Stomach (tissue), 8 donors: ENCODE measurements at regions not wholly inside any gene's neighbourhood (a gene's known extent, or its start where the extent isn't known, plus 50 kb on each side); places are given as distances from the start of the nearest gene placed in this dataset.
"Not testable (repeated sequence)": the region's sequence is repeated elsewhere in the genome, so short reads cannot be mapped to it uniquely, and the experiment has no call there.

Source experiments
- DNase-seq, 2 donors: peaks; one replicate each; pipeline versions ENCODE4 v3.0.0 to v3.0.0-alpha.2; 2013 to 2019
- H3K27ac ChIP-seq, 5 donors: fragments of 200-600 bp in 4 of 5; sonication (generic) in 4 of 5; one replicate each; pipeline ENCODE4 v1.5.1; 2013 to 2019; ENCODE audit warnings: mild to moderate bottlenecking in 1 of 5, moderate library complexity in 1 of 5
- H3K27me3 ChIP-seq, 3 donors: fragments of 200-600 bp; sonication (generic); one replicate each; pipeline ENCODE4 v1.5.1; 2017 to 2019; ENCODE audit warnings: mixed run types in 1 of 3
- H3K36me3 ChIP-seq, 4 donors: fragments of 200-600 bp; sonication (generic); 1 replicate in 3 of 4; 2 replicates in 1 of 4; pipeline ENCODE4 v1.5.1; 2016 to 2019
- H3K4me1 ChIP-seq, 4 donors: fragments of 200-600 bp; sonication (generic); one replicate each; pipeline ENCODE4 v1.5.1; 2016 to 2019
- H3K4me3 ChIP-seq, 4 donors: fragments of 200-600 bp; sonication (generic) in 3 of 4; one replicate each; pipeline ENCODE4 v1.5.1; 2016 to 2019; ENCODE audit warnings: mild to moderate bottlenecking in 1 of 4
- H3K9me3 ChIP-seq, 4 donors: fragments of 200-600 bp; sonication (generic); one replicate each; pipeline ENCODE4 v1.5.1; 2016 to 2019
- POLR2AphosphoS5 ChIP-seq, 3 donors: sonication (generic); formaldehyde crosslinking; IDR thresholded peaks; one replicate each; pipeline ENCODE4 v1.6.1; 2016; ENCODE audit warnings: antibody characterized with exemption in 3 of 3
- WGBS, 5 donors: extraction: QIAGEN DNeasy Blood & Tissue Kit in 3 of 5; methylation state at CpG; one replicate each; pipeline versions ENCODE4 v1.1.5 to v1.1.7; 2013 to 2018; 5-methylcytosine and 5-hydroxymethylcytosine counted together
- intact Hi-C: fragments of 100-400 bp; cut with DNase I; formaldehyde crosslinking; loops from one replicate; pipeline ENCODE4 v1.15.1; 2023; ENCODE audit warnings: low total_unique reads
- donor health status: healthy with polysubstance abuse.
- donor health status: Bipolar disorder and iron deficiency.
- donor health status: healthy.

DNA sequence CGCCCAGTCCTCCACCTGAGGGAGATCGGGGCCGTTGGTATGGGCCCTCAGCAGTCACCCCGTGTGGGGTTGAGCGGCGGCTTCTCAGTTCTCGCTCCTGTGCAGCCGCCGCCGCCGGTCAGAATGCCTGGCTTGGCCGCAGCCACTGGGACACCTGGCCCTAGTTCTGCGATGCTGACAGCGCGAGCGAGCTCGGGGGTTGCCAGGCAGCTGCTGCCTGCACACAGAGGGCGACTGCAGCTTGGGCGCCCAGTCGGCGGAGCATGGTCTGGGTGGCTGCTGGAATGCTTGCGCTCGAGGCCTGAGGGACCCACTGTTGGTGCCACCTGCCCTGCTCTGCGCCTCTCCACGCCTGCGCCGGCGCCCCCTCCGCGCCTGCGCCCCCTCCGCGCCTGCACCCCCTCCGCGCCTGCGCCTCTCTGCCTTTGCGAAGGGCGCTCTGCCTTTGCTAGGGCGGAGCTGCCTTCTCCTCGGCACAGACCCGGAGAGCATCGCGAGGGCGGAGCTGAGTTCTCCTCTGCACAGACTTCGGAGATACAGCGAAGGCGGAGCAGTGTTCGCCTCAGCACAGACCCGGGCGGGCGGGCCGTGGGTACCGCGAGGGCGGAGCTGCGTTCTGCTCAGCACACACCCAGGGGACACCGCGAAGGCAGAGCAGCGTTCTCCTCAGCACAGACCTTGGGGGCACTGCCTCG lies 1648.3 kb downstream of the SPATA31A7 start:
- peak overlapping the region in 4 of 5 donors; percentile 47 to 57 (median 55) for H3K27ac ChIP-seq
- H3K36me3 ChIP-seq, intact Hi-C loops: not testable (repeated sequence)
- peak overlapping the region; percentile 37 to 49 (median 44) for H3K4me3 ChIP-seq
- peak in 1 of 3 donors; percentile 17 for TF ChIP-seq POLR2AphosphoS5 (IDR thresholded peaks at IDR 0.05)
- WGBS, 5 donors: 0 to 4% (median 2%) methylated on average over 24 to 57 of the region's 60 CpGs
- H3K4me1 ChIP-seq: peaks cover 9 to 15% (median 14%) of the 10 kb centered on the region in 4 donors
- peak; percentile 87 to 93 for DNase-seq
- H3K27me3 ChIP-seq: peaks cover 6 to 52% (median 25%) of the 10 kb centered on the region in 3 donors
- peaks cover 5 to 16% (median 9%) of the 10 kb centered on the region in 4 donors for H3K9me3 ChIP-seq

DNA sequence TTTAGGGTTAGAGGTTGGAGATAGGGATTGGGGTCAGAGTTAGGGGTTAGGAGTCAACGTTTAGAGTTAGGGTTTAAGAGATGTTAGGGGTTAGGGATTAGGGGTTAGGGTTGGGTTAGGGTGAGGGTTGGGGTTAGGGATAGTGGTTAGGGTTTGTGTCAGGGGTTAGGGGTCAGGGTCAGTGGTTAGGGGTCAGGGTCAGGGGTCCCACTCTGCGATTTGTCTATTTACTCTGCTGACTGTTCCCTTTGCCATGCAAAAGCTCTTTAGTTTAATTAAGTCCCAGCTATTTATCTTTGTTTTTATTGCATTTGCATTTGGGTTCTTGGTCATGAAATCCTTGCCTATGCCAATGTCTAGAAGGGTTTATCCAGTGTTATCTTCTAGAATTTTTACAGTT lies 1649.3 kb downstream of the SPATA31A7 start:
- intact Hi-C loops, H3K4me3 ChIP-seq, H3K36me3 ChIP-seq, DNase-seq, H3K27ac ChIP-seq: not testable (repeated sequence)
- 21 to 44% (median 30%) methylated on average over 1 to 2 of the region's 2 CpGs for WGBS, 5 donors
- Histone ChIP-seq H3K4me1 (peaks cover 9 to 15% (median 14%) of the 10 kb centered on the region in 4 donors), H3K27me3 (peaks cover 6 to 49% (median 22%) of the 10 kb centered on the region in 3 donors), H3K9me3 (peaks cover 6 to 15% (median 15%) of the 10 kb centered on the region in 4 donors)

DNA sequence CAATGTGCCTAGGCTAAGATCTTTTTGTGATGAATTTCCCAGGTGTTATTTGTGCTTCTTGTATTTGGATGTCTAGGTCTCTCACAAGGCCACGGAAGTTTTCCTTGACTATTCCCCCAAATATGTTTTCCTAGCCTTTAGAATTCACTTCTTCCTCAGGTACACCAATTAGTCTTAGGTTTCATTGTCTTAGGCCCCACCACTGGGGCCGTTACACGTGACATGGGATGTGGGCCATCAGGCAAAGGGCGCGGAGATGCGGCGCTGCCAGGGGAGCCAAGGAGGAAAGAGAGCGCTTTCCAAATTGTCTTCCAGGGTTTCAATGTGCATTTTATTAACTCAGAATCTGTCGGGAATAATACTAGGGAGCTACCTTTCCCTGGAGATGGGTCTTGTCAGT lies 1653.3 kb downstream of the SPATA31A7 start:
- H3K27me3 ChIP-seq: peaks cover 0 to 35% (median 11%) of the 10 kb centered on the region in 3 donors
- intact Hi-C loops, DNase-seq, H3K4me1 ChIP-seq, H3K36me3 ChIP-seq, H3K4me3 ChIP-seq, H3K27ac ChIP-seq: not testable (repeated sequence)
- WGBS, 5 donors: 48 to 62% (median 53%) methylated on average over 9 of the region's 9 CpGs
- H3K9me3 ChIP-seq: peaks cover 6 to 15% (median 15%) of the 10 kb centered on the region in 4 donors

DNA sequence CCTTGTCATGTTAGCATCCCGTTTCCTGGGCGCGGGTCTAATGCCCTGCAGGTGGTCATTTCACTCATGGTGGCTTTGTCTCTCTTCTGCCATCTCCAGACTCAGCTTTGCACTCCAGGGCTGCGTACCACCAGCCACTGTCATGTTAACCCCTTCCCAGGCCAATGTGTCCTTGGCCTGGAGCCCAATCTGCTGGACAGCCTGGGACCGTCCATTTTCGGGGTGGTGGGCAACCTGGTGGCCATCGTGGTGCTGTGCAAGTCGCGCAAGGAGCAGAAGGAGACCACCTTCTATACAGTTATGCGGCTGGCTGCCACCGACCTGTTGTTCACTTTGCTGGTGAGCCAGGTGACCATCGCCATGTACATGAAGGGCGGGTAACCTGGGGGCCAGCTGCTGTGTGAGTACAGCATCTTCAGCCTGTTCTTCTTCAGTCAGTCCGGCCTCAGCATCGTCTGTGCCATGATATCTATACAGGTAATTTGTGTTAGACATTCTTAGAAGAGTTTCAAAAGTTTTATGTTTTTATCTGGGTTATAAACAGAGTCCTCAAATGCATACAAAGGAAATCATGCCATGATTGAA lies 1654.0 kb downstream of the SPATA31A7 start:
- not testable (repeated sequence) for DNase-seq
- H3K9me3 ChIP-seq: peaks cover 6 to 15% (median 15%) of the 10 kb centered on the region in 4 donors

DNA sequence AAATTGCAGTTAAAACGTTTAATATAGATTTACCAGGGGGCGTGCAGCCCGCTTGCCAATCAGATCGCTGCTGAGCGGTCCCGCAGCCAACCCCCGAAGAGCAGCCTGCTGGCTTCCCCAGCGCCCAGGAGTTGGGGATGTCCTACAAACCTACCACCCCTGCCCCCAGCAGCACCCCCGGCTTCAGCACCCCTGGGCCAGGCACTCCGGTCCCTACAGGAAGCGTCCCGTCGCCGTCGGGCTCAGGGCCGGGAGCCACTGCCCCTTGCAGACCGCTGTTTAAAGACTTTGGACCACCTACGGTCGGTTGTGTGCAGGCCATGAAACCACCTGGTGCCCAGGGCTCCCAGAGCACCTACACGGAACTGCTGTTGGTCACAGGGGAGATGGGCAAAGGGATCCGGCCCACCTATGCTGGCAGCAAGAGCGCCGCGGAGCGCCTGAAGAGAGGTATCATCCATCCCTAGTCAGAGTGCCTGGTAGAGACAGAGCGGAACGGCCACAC lies 1654.9 kb downstream of the SPATA31A7 start:
- WGBS, 5 donors: 38 to 55% (median 51%) methylated on average over 15 to 25 of the region's 27 CpGs
- H3K36me3 ChIP-seq, H3K4me1 ChIP-seq, intact Hi-C loops, H3K4me3 ChIP-seq, H3K27ac ChIP-seq, DNase-seq: not testable (repeated sequence)
- Histone ChIP-seq H3K27me3 (peaks cover 0 to 26% (median 7%) of the 10 kb centered on the region in 3 donors), H3K9me3 (peaks cover 6 to 15% (median 15%) of the 10 kb centered on the region in 4 donors)

More for the DNA sequence above, 1654.0 kb downstream of the SPATA31A7 start:
- H3K27ac ChIP-seq, H3K4me1 ChIP-seq, H3K36me3 ChIP-seq, intact Hi-C loops, H3K4me3 ChIP-seq: not testable (repeated sequence)
- peaks cover 0 to 30% (median 7%) of the 10 kb centered on the region in 3 donors for H3K27me3 ChIP-seq
- 30 to 61% (median 50%) methylated on average over 4 to 12 of the region's 15 CpGs for WGBS, 5 donors

GRCh38 chr9:62848258-62848657 lies 1658.4 kb downstream of the SPATA31A7 start:
- intact Hi-C loops, H3K9me3 ChIP-seq, H3K27ac ChIP-seq, H3K36me3 ChIP-seq, H3K4me1 ChIP-seq, H3K4me3 ChIP-seq, DNase-seq: not testable (repeated sequence)
- WGBS, 5 donors: 40 to 94% (median 51%) methylated on average over 1 to 2 of the region's 2 CpGs
- H3K27me3 ChIP-seq: peaks cover 0 to 27% (median 8%) of the 10 kb centered on the region in 3 donors

GRCh38 chr9:62849991-62850390 lies 1660.2 kb downstream of the SPATA31A7 start:
- 83 to 86% (median 85%) methylated on average over 17 of the region's 17 CpGs for WGBS, 5 donors
- not testable (repeated sequence) for DNase-seq

DNA sequence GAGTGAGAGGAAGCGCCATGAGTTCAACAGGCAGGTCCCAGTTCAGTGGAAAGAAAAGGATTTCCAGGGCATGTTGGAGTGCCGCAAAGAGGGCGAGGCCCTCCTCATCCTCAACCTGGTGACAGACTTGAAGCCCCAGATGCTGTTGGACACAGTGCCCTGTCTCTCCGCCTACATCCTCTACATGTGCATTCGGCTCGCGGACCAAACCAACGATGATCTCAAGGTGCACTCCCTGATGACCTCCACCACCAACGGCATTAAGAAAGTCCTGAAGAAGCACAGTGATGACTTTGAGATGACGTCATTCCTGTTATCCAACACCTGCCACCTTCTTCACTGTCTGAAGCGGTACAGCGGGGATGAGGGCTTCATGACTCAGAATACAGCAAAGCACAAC lies 1667.4 kb downstream of the SPATA31A7 start:
- WGBS, 5 donors: 76 to 83% (median 78%) methylated on average over 10 to 12 of the region's 12 CpGs
- H3K4me1 ChIP-seq, H3K36me3 ChIP-seq, intact Hi-C loops, H3K4me3 ChIP-seq, H3K27ac ChIP-seq, H3K9me3 ChIP-seq, DNase-seq: not testable (repeated sequence)
- peaks cover 7 to 34% (median 10%) of the 10 kb centered on the region in 3 donors for H3K27me3 ChIP-seq

More at GRCh38 chr9:62849991-62850390, 1660.2 kb downstream of the SPATA31A7 start:
- H3K4me3 ChIP-seq, H3K27ac ChIP-seq, H3K36me3 ChIP-seq, intact Hi-C loops, H3K4me1 ChIP-seq, H3K9me3 ChIP-seq: not testable (repeated sequence)
- H3K27me3 ChIP-seq: peaks cover 0 to 15% (median 5%) of the 10 kb centered on the region in 3 donors

- intact Hi-C loops, H3K9me3 ChIP-seq, H3K36me3 ChIP-seq, DNase-seq, H3K4me3 ChIP-seq, H3K27ac ChIP-seq, H3K4me1 ChIP-seq: not testable (repeated sequence)
- 56 to 72% (median 62%) methylated on average over 1 of the region's 1 CpG for WGBS, 5 donors
- H3K27me3 ChIP-seq: peaks cover 7 to 38% (median 10%) of the 10 kb centered on the region in 3 donors
Observed at GRCh38 chr9:62858240-62858639, 1668.4 kb downstream of the SPATA31A7 start.

DNA sequence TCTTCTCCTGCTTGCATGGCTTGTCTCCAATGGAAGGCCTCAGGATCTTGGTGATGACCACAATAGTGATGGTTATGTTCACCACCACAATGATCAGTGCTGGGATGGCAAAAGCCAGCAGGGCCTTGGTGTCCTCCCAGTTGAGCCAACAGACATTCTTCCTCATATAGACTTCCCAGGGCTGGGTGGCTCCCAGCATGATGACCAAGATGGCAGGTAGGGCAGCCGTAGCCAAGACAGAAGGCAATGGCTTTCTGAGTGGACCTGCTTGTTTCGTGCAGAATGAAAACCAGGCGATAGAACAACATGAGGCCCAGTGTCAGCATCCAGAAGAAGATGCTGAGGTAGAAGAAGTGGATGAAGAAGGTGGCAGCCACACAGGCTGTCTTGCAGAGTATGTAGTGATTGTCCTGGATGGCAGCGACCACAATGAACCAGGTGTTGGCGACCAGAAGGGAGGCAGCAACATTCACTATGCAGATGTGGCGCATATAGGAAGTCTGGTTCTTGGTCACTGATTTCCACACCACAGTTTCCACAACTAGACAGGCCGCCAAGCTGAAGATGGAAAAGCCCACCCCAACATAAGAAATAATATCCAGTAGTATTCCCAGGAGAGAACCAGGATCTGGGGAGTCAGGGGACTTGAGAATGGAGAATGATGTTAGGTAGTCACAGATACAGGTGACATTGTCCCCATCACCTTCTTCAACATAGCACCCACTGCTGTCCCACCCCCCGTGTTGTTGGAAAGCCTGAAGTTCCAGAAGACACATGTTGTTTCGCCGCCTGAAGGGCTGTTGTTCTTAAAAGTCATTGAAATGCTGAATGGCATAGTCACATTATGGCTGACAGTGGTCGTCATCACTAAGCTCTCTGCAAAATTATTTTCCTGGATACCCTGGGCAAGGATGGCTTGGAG lies 1671.4 kb downstream of the SPATA31A7 start:
- 84 to 88% (median 85%) methylated on average over 11 of the region's 11 CpGs for WGBS, 5 donors
- H3K4me3 ChIP-seq, H3K9me3 ChIP-seq, H3K36me3 ChIP-seq, DNase-seq, intact Hi-C loops, H3K27ac ChIP-seq: not testable (repeated sequence)
- Histone ChIP-seq H3K4me1 (peaks cover 0 to 21% (median 9%) of the 10 kb centered on the region in 4 donors), H3K27me3 (peaks cover 22 to 62% (median 23%) of the 10 kb centered on the region in 3 donors)
